Right atrium auricular region (tissue), 2 donors: ENCODE measurements at regions not wholly inside any gene's neighbourhood (a gene's known extent, or its start where the extent isn't known, plus 50 kb on each side); places are given as distances from the start of the nearest gene placed in this dataset.

Experiments
- DNase-seq: peaks from one replicate; pipeline ENCODE4 v3.0.0-alpha.2; 2019; ENCODE audit warnings: low spot score
- H3K27ac ChIP-seq, 2 donors: fragments of 200-600 bp; sonication (generic); 1 replicate in 1 of 2; 2 replicates in 1 of 2; pipeline ENCODE4 v1.5.1; 2016 to 2019
- H3K27me3 ChIP-seq, 2 donors: fragments of 200-600 bp; sonication (generic); one replicate each; pipeline versions ENCODE4 v1.5.1 to v1.6.0; 2017 to 2019
- H3K36me3 ChIP-seq: fragments of 200-600 bp; sonication (generic); one replicate; pipeline ENCODE4 v1.5.1; 2016
- H3K4me1 ChIP-seq, 2 donors: fragments of 200-600 bp; sonication (generic); one replicate each; pipeline versions ENCODE4 v1.5.1 to v1.6.0; 2017 to 2019
- H3K4me3 ChIP-seq, 2 donors: fragments of 200-600 bp; sonication (generic); 1 replicate in 1 of 2; 2 replicates in 1 of 2; pipeline ENCODE4 v1.5.1; 2017 to 2019; ENCODE audit warnings: mild to moderate bottlenecking in 1 of 2, moderate library complexity in 1 of 2
- H3K9me3 ChIP-seq, 2 donors: fragments of 200-600 bp; sonication (generic); one replicate each; pipeline ENCODE4 v1.5.1; 2019
- CTCF ChIP-seq, 2 donors: fragments of 200-600 bp; sonication (generic); IDR thresholded peaks; one replicate each; pipeline ENCODE4 v1.5.1; 2019; ENCODE audit warnings: antibody characterized with exemption in 2 of 2

GRCh38 chr4:124427095-124427767, 285.3 kb downstream of the ANKRD50 start:
- Histone ChIP-seq H3K27ac (no peak overlapping the region), H3K9me3 (no peaks in the 10 kb centered on the region), H3K36me3 (no peaks in the 10 kb centered on the region), H3K4me3 (no peak overlapping the region), H3K4me1 (no peaks in the 10 kb centered on the region), H3K27me3 (no peaks in the 10 kb centered on the region)
- DNase-seq: no peak
- TF ChIP-seq CTCF (IDR thresholded peaks at IDR 0.05): no peak

DNA sequence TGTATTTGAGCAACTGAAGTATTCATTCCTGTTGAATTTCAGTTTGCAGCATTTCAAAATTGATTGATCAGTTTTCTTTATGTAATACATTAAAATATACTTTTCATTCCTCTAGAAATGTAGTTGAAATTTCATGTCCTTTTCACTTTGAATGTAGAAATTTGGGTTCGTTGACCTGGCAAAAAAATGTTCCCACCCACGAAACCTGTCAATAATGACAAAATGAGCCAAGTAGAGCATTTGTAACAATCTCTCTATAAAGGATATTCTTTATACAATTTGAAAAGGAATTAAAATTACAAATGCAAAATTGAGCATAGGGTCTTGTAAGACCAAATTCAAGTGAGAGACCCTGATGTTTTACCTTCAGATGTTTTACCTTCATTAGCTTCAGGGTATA, 283.9 kb downstream of the ANKRD50 start:
- no peaks in the 10 kb centered on the region for H3K4me1 ChIP-seq
- no peaks in the 10 kb centered on the region for H3K27me3 ChIP-seq
- no peaks in the 10 kb centered on the region for H3K9me3 ChIP-seq
- DNase-seq: no peak
- H3K27ac ChIP-seq: no peak overlapping the region
- TF ChIP-seq CTCF (IDR thresholded peaks at IDR 0.05): no peak
- no peak overlapping the region for H3K4me3 ChIP-seq
- no peaks in the 10 kb centered on the region for H3K36me3 ChIP-seq

DNA sequence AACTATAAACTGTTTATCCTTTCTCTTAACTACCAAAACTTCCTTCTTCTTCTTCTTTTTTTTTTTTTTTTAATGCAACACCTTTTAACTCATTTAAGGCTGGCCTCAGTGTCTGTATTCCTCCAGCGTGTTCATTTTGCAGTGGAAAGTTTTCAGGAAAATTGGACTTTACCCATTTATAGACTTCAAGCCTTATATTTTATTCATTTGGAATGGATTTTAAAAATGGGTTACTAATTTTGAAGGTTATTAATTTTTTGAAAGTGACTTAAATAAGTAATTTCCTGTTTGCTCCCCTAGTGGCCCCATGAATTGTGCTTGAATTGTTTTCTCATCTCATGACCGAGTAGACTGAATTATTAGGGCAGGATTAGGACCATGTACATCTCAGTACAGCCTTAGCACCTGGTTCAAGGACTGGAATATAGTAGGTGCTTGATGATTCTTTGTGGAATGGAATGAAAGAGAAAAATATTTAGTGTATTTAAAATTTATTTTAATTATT, 282.7 kb downstream of the ANKRD50 start:
- TF ChIP-seq CTCF (IDR thresholded peaks at IDR 0.05): no peak

GRCh38 chr4:124431653-124432192, 280.8 kb downstream of the ANKRD50 start:
- H3K27ac ChIP-seq: no peak overlapping the region
- no peaks in the 10 kb centered on the region for H3K9me3 ChIP-seq
- no peak for DNase-seq
- no peak overlapping the region for H3K4me3 ChIP-seq
- no peaks in the 10 kb centered on the region for H3K4me1 ChIP-seq
- no peaks in the 10 kb centered on the region for H3K27me3 ChIP-seq
- no peak for TF ChIP-seq CTCF (IDR thresholded peaks at IDR 0.05)
- H3K36me3 ChIP-seq: no peaks in the 10 kb centered on the region

More for the DNA sequence above, 282.7 kb downstream of the ANKRD50 start:
- Histone ChIP-seq H3K27ac (no peak overlapping the region), H3K27me3 (no peaks in the 10 kb centered on the region), H3K9me3 (no peaks in the 10 kb centered on the region), H3K36me3 (no peaks in the 10 kb centered on the region), H3K4me1 (no peaks in the 10 kb centered on the region), H3K4me3 (no peak overlapping the region)
- DNase-seq: no peak

GRCh38 chr4:124432500-124432899, 280.0 kb downstream of the ANKRD50 start:
- DNase-seq: no peak
- TF ChIP-seq CTCF (IDR thresholded peaks at IDR 0.05): no peak
- Histone ChIP-seq H3K27ac (no peak overlapping the region), H3K9me3 (no peaks in the 10 kb centered on the region), H3K36me3 (no peaks in the 10 kb centered on the region), H3K4me1 (no peaks in the 10 kb centered on the region), H3K27me3 (no peaks in the 10 kb centered on the region), H3K4me3 (no peak overlapping the region)
